ENCODE measurements at regions not wholly inside any gene's neighbourhood (a gene's known extent, or its start where the extent isn't known, plus 50 kb on each side); places are given as distances from the start of the nearest gene placed in this dataset.

DNA sequence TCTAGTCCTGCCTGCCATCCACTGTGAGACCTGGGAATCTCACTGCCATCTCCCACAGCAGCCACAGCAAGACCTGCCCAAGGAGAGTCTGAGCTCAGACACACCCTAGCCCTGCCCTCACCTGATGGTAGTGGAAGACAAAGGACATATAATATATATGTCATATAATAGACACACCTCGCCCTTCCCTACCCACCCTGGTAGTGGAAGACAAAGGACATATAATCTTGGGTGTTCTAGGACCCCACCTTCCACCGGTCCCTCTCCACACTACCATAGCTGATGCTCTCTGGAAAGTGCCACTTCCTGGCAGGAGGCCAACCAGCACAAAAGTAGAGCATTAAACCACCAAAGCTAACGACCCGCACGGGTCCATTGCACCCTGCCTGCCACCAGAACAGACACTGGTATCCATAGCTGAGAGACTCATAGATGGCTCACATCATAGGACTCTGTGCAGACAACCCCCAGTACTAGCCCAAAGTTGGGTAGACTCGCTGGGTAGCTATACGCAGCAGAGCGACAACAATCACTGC lies 545.6 kb downstream of the CAAP1 start:
- Histone ChIP-seq H3K36me3 (ENCODE audit: insufficient read depth, low read length) (no peaks in the 10 kb centered on the region), H3K27ac (ENCODE audit: low read depth, low read length) (no peak overlapping the region), H3K4me3 (ENCODE audit: insufficient read depth, low read length) (no peak overlapping the region), H4K20me1 (ENCODE audit: insufficient read depth, low read length) (no peaks in the 10 kb centered on the region), H3K79me2 (ENCODE audit: insufficient read depth, low read length) (no peaks in the 10 kb centered on the region), H3K4me1 (ENCODE audit: insufficient read depth, low read length) (no peaks in the 10 kb centered on the region), H2AFZ (ENCODE audit: low read length) (no peak overlapping the region), H3K4me2 (ENCODE audit: insufficient read depth, low read length) (no peak overlapping the region), H3K9me3 (ENCODE audit: low read depth, low read length) (no peaks in the 10 kb centered on the region), H3K27me3 (ENCODE audit: insufficient read depth, low read length) (no peaks in the 10 kb centered on the region)
- TF ChIP-seq, protein P1, sequence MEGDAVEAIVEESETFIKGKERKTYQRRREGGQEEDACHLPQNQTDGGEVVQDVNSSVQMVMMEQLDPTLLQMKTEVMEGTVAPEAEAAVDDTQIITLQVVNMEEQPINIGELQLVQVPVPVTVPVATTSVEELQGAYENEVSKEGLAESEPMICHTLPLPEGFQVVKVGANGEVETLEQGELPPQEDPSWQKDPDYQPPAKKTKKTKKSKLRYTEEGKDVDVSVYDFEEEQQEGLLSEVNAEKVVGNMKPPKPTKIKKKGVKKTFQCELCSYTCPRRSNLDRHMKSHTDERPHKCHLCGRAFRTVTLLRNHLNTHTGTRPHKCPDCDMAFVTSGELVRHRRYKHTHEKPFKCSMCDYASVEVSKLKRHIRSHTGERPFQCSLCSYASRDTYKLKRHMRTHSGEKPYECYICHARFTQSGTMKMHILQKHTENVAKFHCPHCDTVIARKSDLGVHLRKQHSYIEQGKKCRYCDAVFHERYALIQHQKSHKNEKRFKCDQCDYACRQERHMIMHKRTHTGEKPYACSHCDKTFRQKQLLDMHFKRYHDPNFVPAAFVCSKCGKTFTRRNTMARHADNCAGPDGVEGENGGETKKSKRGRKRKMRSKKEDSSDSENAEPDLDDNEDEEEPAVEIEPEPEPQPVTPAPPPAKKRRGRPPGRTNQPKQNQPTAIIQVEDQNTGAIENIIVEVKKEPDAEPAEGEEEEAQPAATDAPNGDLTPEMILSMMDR (IDR thresholded peaks at IDR 0.05; ENCODE audit: extremely low read depth, low read depth, low read length), result no peak
- DNase-seq (ENCODE audit: insufficient read length, low spot score, missing footprints), result no peak

GRCh38 chr9:26341545-26341944 lies 551.1 kb downstream of the CAAP1 start:
- DNase-seq (ENCODE audit: insufficient read length, low spot score, missing footprints), result no peak
- H3K4me1 ChIP-seq (ENCODE audit: insufficient read depth, low read length), result no peaks in the 10 kb centered on the region
- no peak overlapping the region for H3K4me2 ChIP-seq (ENCODE audit: insufficient read depth, low read length)
- no peak overlapping the region for H2AFZ ChIP-seq (ENCODE audit: low read length)
- no peak overlapping the region for H3K4me3 ChIP-seq (ENCODE audit: insufficient read depth, low read length)
- H3K27me3 ChIP-seq (ENCODE audit: insufficient read depth, low read length), result no peaks in the 10 kb centered on the region
- no peaks in the 10 kb centered on the region for H3K79me2 ChIP-seq (ENCODE audit: insufficient read depth, low read length)
- TF ChIP-seq, protein P1 (IDR thresholded peaks at IDR 0.05; ENCODE audit: extremely low read depth, low read depth, low read length), result no peak
- H3K9me3 ChIP-seq (ENCODE audit: low read depth, low read length), result no peaks in the 10 kb centered on the region
- no peak overlapping the region for H3K27ac ChIP-seq (ENCODE audit: low read depth, low read length)
- no peaks in the 10 kb centered on the region for H4K20me1 ChIP-seq (ENCODE audit: insufficient read depth, low read length)
- no peaks in the 10 kb centered on the region for H3K36me3 ChIP-seq (ENCODE audit: insufficient read depth, low read length)

DNA sequence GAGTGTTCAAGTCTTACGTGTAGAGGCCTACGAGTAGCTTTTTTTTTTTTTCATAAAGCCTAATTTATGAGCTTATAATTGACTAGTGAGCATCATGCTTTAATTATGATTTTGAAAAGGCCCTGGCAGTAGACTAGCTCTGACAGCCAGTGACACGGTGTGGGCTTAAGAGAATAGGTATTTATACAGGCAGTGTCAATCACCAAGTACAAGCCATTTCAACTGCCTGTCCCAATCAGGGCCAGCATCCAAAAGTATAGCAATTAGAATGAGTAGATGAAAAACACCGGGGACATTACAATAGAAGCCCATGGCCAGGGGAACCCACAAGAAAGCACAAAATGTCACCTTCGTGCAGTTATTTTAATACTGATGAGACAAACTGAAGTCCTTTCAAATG lies 552.8 kb downstream of the CAAP1 start:
- no peak for DNase-seq (ENCODE audit: insufficient read length, low spot score, missing footprints)
- Histone ChIP-seq H3K4me3 (ENCODE audit: insufficient read depth, low read length) (no peak overlapping the region), H3K36me3 (ENCODE audit: insufficient read depth, low read length) (no peaks in the 10 kb centered on the region)

DNA sequence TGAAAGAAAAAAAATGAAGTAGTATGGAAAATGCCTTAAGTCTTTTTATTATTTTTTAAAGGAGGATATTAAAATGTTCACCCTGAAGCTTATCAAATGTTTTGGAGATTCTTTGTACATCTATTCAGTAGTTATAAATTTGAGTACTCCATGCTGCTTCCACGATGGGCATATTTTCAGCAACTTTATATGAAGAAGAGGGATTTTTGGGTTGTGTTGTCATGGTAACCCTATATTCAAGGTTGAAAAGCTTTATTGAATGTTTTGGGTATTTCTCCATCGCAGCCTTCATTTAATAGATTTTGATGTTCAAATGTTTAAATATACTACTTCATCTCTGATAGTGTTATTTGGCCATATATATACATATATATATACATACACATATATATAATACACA lies 557.5 kb downstream of the CAAP1 start:
- TF ChIP-seq, protein P1 (IDR thresholded peaks at IDR 0.05; ENCODE audit: extremely low read depth, low read depth, low read length), result no peak
- DNase-seq (ENCODE audit: insufficient read length, low spot score, missing footprints), result no peak

More for the DNA sequence above, 552.8 kb downstream of the CAAP1 start:
- H4K20me1 ChIP-seq (ENCODE audit: insufficient read depth, low read length), result no peaks in the 10 kb centered on the region
- no peak overlapping the region for H3K27ac ChIP-seq (ENCODE audit: low read depth, low read length)
- H2AFZ ChIP-seq (ENCODE audit: low read length), result no peak overlapping the region
- no peaks in the 10 kb centered on the region for H3K4me1 ChIP-seq (ENCODE audit: insufficient read depth, low read length)
- H3K27me3 ChIP-seq (ENCODE audit: insufficient read depth, low read length), result no peaks in the 10 kb centered on the region
- TF ChIP-seq, protein P1 (IDR thresholded peaks at IDR 0.05; ENCODE audit: extremely low read depth, low read depth, low read length), result no peak
- H3K9me3 ChIP-seq (ENCODE audit: low read depth, low read length), result no peaks in the 10 kb centered on the region
- H3K4me2 ChIP-seq (ENCODE audit: insufficient read depth, low read length), result no peak overlapping the region
- H3K79me2 ChIP-seq (ENCODE audit: insufficient read depth, low read length), result no peaks in the 10 kb centered on the region

More for the DNA sequence above, 557.5 kb downstream of the CAAP1 start:
- no peak overlapping the region for H3K4me2 ChIP-seq (ENCODE audit: insufficient read depth, low read length)
- no peak overlapping the region for H3K4me3 ChIP-seq (ENCODE audit: insufficient read depth, low read length)
- H3K27ac ChIP-seq (ENCODE audit: low read depth, low read length), result no peak overlapping the region
- H2AFZ ChIP-seq (ENCODE audit: low read length), result no peak overlapping the region
- no peaks in the 10 kb centered on the region for H4K20me1 ChIP-seq (ENCODE audit: insufficient read depth, low read length)
- H3K79me2 ChIP-seq (ENCODE audit: insufficient read depth, low read length), result no peaks in the 10 kb centered on the region
- no peaks in the 10 kb centered on the region for H3K36me3 ChIP-seq (ENCODE audit: insufficient read depth, low read length)
- no peaks in the 10 kb centered on the region for H3K4me1 ChIP-seq (ENCODE audit: insufficient read depth, low read length)
- H3K9me3 ChIP-seq (ENCODE audit: low read depth, low read length), result no peaks in the 10 kb centered on the region
- H3K27me3 ChIP-seq (ENCODE audit: insufficient read depth, low read length), result no peaks in the 10 kb centered on the region

All from osteoblast (primary cell).